Stimulated activated CD4-positive, alpha-beta T cell treated with anti-CD3 and anti-CD28 coated beads, Interleukin-4, amount 100 ng/mL, for 1 hour (primary cell): ENCODE measurements at regions not wholly inside any gene's neighbourhood (a gene's known extent, or its start where the extent isn't known, plus 50 kb on each side); places are given as distances from the start of the nearest gene placed in this dataset.

Experiments used
- DNase-seq: peaks from one replicate; pipeline ENCODE4 v3.0.0-alpha.2; 2020

DNA sequence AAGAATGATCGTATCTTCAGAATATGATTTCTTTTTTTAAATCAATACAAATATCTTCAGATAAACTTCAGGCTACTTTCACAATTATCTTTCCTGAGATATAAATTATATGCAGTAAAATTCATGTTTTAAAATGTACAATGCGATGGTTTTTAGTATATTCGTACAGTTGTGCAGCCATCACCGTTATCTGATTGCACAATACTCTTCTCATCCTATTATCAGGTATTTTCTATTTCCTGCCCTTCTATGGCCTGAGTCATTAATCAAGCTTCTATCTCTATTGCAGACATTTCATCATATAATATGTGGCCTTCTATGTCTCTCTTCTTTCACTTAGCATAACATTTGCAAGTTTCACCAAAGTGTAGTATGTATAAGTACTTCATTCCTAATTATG lies 1360.2 kb upstream of the SLC10A2 start:
- DNase-seq = no peak

DNA sequence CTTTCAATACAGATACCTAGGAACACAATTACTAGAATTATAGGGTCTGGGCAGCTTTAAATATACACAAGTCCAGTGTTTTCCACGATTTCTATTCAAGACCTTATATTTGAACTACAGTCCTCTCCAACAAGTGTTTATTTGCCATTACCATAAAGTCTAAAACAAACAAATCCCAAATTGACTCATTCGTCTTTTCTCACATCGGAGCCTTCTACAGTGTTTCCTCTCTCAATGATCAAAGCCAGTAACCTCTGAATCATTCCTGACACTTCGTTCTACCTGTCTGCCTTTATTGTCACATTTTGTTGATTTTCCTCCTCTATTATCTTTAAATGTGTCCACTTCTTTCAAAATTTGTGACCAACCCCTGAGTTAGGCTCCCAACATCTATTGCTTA lies 1356.5 kb upstream of the SLC10A2 start:
- no peak for DNase-seq

DNA sequence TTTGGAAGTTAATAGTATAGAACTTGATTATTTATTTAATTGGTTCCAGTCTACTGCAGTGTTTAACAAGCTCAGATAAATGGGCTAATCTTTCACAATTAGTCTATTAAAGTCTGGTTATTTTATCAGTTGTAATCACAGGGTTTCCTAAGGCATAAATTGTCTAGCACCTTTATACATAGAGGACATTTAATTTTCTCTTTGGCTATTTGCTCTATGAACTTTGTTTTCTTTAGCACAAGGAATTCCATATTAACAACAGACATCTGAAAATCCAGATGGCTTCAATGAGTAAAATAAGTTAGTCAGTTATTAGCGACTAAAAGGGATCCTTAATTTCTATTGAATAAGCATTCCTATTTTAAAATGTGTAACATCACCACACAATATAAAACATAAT lies 1350.8 kb upstream of the SLC10A2 start:
- no peak for DNase-seq

DNA sequence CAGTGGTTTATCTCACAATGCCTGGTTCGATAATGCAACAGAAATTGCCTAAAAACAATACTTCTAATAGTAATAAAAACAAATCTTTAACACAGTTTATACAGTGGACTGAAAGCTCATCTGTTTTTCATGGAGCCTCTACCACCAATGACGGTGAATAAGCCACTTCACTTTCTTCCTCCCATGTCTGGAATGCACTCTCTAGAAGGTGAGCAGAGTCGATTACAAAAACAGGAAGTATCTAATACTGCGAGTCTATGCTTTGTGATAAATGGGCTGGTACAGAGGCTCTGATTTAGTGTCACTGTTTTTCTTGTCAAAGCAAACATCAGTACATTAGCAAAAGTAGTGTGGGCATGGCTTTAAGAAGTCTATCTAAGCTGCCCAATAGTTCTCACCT lies 1348.6 kb upstream of the SLC10A2 start:
- no peak for DNase-seq

DNA sequence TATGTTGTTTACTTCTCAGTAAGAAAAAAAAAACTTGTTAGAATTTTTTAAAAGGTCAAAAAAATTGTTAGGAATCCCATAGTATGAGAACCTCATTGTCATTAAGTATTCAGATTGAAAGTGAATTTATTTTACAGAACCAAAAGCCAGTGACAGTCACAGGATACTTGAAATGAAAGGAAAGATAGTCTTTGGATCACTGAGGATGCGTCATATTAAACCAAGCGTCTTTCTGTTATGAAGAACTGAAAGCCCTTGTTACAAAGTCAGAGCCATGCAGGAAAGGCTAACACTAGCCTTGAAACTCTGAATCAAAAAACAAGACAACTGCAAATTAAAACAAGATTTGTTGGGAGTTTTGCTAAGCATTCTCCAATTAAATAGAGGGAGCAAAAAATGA lies 1348.0 kb upstream of the SLC10A2 start:
- no peak for DNase-seq

DNA sequence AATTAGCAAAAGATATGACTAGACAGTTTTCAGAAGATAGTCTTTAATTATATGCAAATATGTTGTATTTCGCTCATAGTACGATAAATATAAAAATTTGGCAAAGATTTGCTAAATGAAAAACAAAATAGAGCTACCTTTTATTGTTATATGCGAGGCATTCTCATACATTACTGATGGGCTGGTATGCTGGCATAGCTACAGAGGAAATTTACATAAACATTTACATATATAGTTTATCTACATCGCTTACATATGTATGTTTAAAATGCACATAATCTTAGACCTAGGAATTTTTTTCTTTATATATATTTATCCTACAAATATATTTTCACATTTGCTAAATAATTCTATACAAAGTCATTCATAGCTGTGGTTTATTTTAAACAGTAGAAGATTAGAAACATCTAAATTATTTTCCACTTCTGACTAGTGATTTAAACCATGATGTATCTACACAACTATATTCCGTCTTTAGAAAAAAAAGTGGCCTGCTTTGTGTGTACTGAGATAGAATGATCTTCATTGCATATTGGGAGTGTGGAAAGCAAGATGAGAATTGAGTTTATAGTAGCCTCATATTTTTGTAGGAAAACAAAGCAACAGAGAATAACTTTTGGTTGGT lies 1345.0 kb upstream of the SLC10A2 start:
- DNase-seq = no peak

DNA sequence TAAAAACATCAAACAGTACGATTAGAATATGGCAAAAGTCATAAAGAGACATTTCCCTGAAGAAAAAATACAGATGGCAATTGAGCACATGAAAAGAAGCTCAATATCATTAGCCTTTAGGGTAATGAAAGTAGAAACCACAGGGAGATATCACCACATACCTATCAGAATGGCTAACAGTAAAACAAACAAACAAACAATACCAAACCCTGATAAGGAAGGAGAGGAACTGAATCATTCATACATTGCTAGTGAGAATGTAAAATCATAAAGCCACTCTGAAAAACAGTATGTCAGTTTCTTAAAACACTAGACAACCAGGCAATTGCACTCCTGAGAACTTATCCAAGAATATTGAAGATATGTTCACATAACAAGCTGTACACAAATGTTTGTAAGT lies 1342.5 kb upstream of the SLC10A2 start:
- no peak for DNase-seq

DNA sequence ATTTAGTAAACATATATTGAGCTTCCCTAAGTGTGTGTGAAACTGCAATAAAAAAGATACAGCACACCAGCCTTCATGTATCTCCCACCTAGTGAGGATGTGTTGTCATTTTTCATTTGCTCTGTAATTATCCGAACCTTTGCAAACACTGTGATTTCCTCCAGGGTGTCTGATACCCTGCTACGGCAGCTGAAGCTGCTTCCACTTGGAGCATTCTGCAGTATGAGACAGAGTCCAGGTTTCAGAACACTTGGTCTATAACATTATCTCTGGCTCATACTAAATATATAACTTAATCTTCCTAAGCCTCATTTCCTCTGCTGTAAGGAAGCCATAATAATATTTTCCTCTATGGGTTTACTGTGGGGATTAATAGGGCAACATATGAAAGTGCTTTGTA lies 1338.1 kb upstream of the SLC10A2 start:
- DNase-seq = no peak

DNA sequence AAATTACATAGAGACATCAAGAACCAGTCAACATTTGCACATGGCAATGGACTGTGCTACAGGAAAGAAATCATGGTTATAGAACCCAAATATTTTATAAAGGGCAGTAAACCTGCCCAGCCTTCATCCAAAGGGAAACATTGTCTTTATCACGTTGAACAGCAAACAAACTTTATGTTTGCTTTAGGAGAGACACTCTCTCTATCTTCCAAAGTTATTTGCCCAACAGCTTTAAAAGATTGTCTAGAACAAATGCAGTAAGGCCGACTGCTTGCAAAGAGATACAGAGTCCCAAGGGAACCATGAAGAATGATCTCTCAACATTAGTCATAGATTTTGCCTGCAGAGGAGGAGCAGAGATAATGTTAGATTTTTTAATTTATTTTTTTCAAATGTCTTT lies 1323.5 kb upstream of the SLC10A2 start:
- DNase-seq = no peak

DNA sequence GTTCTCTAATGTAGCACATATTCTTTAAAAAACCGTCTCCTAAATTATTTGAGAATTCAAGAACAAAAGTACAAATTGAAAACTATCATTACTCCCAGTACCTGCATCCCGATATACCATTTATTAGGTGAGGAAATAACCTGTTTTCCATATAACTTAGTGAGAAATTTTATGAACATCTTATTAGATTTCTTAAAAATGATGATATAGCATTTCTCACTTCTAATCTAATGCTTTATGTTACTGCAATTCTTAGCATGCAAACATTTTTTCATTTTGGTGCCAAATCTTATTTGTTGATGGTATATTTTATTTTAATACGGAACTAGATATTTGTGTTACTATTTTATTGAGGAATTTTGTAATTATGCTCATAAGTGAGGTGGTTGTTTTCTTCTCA lies 1321.3 kb upstream of the SLC10A2 start:
- no peak for DNase-seq

DNA sequence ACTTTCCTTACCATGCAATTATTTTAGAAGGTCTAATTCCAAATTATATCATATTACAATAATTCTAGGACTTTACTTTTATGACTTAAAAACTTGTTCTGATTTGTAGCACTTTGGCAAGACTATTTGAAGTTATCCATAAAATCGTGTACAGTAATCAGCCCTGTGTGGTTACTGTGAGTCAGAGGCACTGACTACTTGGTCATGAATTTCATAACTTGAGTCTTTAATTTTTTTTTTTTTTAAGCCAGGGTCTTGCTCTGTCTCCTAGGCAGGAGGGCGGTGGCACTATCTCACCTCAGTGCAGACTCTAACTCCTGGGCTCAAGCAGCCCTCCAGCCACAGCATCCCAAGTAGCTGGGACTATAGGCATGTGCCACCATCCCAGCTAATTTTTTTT lies 1319.2 kb upstream of the SLC10A2 start:
- no peak for DNase-seq

DNA sequence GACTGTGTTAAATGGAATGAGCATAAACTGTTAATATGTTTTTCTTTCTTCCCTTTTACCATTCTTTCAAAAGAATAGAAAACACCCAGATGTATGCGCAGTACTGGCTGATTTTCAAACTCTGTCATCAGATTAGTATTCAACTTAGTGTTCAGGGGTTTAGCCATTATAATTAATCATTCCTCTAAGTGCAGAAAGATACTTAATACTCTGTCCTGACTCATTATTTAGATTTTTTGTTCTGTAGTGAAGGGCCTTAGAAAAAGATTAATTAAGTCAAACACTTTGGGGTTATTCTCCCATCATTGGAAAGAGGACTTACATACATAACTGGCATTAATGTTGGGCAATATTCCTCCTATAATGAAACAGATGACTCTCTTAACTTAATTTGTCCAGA lies 1316.7 kb upstream of the SLC10A2 start:
- DNase-seq = no peak

DNA sequence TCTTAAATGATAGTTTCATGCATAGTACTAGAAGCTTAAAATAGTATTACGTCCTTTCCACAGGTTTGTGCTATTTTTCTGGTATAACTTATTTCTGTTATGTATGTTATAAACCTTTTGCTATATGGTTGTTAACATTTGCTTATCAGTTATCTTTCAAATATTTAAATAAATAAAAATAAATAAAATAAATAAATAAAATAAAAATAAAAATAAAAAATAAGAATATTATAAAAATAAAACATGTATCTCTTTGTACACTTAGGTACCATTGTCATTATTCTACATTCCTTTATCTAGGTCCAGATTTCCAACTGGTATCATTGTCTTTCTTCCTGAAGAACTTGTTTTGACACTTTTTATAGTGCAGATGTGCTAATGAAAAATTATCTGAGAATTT lies 1310.4 kb upstream of the SLC10A2 start:
- no peak for DNase-seq

DNA sequence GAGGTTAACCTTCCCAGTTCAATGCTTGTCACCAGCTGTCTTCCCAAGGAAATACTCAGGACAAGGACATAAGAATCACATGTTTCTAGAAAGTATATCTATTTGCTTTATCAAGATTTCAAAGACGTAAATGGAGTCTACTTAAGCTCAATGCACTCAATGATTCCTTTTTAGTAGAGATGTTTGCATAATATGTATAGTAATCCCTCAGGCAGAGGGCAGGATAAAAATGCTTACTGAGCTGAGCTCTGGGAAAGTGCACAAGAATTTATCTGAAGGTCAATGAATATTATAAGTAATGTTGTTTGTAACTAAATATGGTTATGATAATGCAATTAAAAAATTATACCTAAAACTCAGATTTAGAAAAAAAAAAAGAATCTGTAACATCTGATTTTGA lies 1309.4 kb upstream of the SLC10A2 start:
- no peak for DNase-seq

DNA sequence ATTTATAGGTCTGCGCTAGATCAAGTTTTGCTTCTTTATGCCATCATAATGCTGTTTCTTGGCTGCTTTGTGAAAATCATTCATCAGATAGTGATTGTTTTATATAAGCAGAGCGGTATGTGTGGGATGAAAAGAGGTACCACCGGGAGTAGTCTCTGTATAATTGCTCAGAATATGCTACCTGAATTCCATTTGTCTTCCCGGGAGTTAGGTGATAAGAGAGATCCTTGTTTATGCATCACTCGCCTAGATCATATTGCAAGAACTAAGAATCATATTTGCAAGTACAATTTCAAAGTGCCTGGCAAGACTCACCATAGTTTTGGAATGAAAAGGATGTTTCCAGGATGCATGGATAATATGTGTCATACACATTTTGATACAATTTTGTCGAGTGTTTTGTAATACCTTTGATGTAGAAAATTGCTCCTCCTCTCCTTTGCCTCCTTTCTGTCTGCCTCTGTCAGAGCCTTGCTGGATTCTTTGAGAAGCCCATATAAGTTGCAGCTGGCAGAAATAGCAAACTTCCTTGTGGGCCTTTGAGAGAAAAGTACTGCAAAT lies 1306.0 kb upstream of the SLC10A2 start:
- DNase-seq = no peak

DNA sequence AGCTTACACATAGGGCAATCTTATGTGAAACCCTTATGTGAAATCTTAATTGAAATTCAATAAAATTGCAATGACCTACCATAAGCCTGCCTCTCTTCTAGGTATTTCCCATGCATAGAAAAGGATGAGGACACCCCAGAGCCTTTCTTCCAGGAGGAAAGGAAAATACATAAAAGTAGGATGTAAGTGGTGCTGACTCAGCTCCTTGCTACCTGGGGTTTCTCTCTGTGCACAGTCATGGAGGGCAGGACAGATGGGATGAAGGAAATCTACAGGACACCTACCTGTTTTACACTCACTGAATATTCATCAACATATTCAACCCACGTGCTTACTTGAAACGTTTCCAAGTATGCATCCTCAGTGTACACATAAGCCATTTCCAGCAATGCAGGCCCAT lies 1299.2 kb upstream of the SLC10A2 start:
- DNase-seq = no peak

DNA sequence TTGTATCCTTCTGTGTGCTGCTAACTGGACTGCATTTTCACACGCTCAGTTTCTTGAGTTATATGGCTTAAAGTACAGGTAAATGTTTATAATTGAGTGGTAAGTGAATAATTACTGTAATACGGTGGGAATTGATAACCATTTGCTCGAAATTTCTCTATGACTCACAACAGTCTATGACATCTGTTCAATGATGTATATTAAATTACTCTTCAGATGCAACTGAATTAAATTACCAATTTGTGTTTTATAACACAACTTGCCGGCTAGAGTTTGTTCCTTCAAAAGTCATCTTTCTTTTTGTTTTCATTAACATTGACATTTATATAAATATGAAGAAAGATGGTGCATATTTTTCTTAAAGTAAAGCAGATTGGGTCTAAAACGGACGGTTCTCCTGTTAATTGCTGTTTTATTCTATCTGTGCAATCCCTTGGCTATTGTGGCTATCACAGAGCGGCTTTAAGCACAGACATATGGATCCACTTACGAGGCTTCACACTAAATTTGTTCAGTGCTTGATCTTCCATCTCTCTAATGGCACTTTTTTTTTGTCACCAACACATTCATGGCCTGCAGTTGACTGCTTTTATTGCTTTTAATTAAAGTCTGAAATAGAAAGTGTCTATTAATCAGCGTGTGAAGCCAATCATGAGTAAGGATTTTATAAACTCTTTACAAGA lies 1291.6 kb upstream of the SLC10A2 start:
- DNase-seq = no peak

DNA sequence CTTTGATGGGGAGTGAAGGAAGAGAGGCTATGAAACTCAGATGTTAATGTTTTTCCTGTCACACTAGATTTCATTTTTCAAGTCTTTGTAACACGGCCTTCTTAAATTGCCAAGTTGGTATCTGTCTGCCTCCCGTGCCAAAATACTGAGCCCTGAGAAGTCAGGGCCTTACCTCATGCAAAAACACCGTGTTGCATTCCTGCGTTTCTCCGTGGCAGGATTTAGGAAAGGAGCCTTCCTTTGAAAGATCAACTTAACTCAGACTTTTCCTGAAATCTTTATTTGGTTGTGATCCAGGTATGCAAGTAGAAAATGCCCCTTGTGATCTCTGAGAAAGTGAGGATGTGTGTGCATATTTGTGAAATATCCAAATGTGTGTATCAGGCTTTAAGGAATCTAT lies 1291.0 kb upstream of the SLC10A2 start:
- DNase-seq = no peak

DNA sequence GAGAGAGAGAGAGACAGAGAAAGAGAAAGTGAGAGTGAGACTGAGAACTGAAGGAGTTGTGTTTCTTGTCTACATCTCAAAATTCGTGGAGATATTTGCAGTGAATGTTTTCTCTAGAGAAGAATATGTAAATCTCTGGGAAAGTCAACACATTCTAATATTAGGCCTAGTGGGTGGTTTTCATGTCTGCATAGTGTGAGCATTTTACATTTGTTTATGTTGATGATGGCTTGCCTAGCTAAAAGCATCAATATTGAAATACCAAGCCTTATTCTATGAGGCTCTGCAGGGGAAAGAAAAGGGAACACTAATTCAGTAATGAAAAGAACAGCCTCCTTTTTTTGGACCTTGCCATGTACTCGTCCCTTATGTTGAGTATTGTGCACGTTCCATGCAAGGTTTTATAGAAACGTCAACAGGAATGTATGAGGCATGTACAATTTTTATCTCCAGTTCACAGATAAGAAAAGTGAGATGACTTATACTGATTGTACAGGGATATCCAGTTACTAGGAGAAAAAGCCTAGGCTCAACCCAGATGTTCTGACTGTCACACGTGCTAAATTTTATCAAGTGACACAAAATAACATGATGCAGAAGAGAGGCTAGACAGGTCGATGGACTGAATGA lies 1288.9 kb upstream of the SLC10A2 start:
- DNase-seq = no peak

DNA sequence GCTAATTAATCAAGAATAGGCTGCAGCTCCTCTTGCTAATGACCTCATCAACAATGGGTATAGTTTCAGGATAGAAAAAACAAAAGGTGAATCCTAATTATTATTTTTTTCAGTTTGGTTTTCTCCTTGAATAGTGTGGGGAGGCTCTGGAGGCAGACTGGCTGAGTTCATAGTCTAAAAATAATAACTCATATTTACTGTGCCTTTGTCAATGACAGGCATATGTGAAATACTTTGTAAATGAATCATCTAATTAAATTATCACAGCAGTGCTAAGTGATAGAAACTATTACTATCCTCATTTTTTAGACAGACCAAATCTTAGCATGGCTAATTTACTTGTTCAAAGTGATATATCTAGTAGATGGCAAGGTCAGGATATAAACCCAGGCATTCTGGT lies 1261.0 kb upstream of the SLC10A2 start:
- DNase-seq = no peak

DNA sequence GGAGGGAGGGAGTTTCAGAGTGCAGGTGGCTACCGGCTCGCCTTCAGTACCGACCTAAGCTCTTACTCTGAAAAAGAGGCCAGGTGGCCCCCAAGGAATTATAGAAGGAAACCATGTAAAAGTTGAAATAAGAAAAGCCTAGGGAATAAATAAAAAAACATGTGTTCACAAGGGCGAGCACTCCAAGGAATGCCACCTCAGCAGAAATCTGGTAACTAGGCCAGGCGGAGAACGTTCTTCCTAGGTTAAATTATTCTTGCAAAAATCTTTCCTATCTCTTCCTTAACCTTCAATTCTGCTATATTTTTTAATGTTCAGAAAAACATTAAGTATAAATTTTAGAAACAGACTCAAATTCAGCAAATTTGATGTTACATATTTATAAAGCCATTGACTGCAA lies 1260.3 kb upstream of the SLC10A2 start:
- no peak for DNase-seq

DNA sequence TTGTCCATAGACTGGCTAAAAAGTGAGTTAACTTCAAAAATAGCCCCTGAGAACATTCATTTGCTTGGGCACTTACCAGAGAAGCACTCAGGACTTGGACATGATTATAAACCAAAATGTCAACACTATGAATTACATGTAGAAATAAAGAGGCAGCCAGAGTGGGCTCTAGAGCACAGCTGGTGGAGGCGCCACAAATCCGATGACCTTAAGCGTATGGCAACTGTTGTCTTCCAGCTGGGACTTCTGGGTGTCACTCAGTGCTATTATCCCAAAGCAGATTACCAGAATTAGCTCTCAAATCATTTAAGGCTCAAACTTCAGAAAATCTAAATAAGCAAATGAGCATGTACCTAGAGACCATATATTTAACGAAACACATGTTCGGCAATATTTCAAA lies 1255.5 kb upstream of the SLC10A2 start:
- DNase-seq = no peak

DNA sequence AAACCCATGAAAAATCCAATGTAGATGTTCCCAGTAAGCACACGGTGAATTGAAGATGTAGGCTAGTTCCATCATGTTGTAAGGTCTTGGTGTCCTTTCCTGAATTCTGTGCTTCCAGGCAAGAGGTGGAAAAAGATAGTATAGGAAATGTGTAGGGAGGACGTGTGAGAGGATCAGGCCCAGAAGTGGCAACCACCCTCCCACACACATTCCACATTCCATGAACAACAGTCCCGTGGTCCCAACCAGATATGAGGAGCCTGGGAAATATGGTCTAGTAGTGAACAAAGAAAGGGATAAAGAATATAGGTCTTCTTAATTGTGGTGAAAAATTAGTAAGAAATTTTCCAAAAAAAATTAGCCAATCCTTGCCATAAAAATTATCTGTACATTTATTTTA lies 1254.2 kb upstream of the SLC10A2 start:
- DNase-seq = no peak

DNA sequence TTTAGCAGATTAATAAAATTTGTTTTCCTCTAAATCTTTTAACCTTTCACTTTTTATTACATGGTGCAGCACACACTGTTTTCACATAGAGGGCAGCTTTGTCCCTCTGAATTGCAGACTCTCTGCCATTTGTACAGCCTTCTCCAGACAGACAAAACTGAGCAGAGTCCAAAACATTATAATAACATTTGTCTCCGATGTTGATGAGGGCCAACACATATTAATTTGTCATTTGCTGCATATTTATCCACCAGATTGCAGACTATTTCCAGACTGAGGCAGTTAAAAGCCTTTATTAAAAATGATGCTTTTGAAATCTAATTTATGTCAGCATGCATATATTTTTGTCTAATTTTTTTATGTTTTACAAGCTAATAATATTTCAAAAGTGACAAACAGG lies 1251.9 kb upstream of the SLC10A2 start:
- DNase-seq = no peak

DNA sequence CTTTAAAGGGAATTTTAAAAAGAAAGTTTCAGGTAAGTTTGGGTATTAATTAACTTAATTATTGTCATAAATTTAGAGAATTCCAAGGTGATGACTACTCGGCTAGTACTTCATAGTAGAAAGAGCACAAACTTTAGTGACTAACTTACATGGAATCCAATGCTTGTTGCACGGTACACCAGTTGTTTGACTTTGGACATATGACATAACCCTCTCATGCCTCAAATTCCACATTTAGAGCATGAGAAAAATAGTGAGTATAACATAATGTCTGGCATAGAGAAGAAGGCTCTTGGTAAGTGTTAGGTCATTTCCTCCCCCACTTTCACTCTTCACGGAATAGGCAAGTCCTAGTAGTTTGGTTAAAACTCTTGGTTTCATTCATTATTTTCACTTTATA lies 1249.4 kb upstream of the SLC10A2 start:
- no peak for DNase-seq
